ENCODE measurements at regions not wholly inside any gene's neighbourhood (a gene's known extent, or its start where the extent isn't known, plus 50 kb on each side); places are given as distances from the start of the nearest gene placed in this dataset.

GRCh38 chr16:55938126-55938525 lies 63.0 kb upstream of the CES5A start:
- no peak for DNase-seq

GRCh38 chr16:55933038-55933437 lies 57.9 kb upstream of the CES5A start:
- no peak for DNase-seq

- no peak for DNase-seq
Measured at GRCh38 chr16:55930036-55930435, 54.9 kb upstream of the CES5A start.

GRCh38 chr16:55929181-55929580 lies 54.0 kb upstream of the CES5A start:
- DNase-seq = no peak

GRCh38 chr16:55925242-55925641 lies 50.1 kb upstream of the CES5A start:
- DNase-seq = no peak

Data from NCI-H510A (cell line).